SK-N-SH (cell line): ENCODE measurements at regions not wholly inside any gene's neighbourhood (a gene's known extent, or its start where the extent isn't known, plus 50 kb on each side); places are given as distances from the start of the nearest gene placed in this dataset.

ENCODE experiments used
- CTCF ChIP-seq: fragments of 200-600 bp; sonication (generic); IDR thresholded peaks from 2 replicates; pipeline ENCODE4 v1.6.1; 2017; ENCODE audit warnings: antibody characterized with exemption, mild to moderate bottlenecking, moderate library complexity
- EP300 ChIP-seq, 2 experiments: IDR thresholded peaks; 2 replicates each; pipeline versions ENCODE4 v1.4.0 to v1.6.1; 2012; ENCODE audit warnings: borderline replicate concordance in 1 of 2, low read depth in 1 of 2, low read length in 1 of 2
- JUND ChIP-seq: IDR thresholded peaks from 2 replicates; pipeline ENCODE4 v1.4.0; 2012
- MAX ChIP-seq: IDR thresholded peaks from 2 replicates; pipeline ENCODE4 v1.4.0; 2012; ENCODE audit warnings: low read depth
- NFIC ChIP-seq: IDR thresholded peaks from 2 replicates; pipeline ENCODE4 v1.4.0; 2012; ENCODE audit warnings: borderline replicate concordance
- RCOR1 ChIP-seq: fragments of 150-350 bp; IDR thresholded peaks from 2 replicates; pipeline ENCODE4 v1.6.1; 2017; ENCODE audit warnings: antibody characterized with exemption, low read length
- RFX5 ChIP-seq: IDR thresholded peaks from 2 replicates; pipeline ENCODE4 v1.6.1; 2012; ENCODE audit warnings: mild to moderate bottlenecking, improper control_type of control experiment, low read length
- SMC3 ChIP-seq: IDR thresholded peaks from 2 replicates; pipeline ENCODE4 v1.6.1; 2012; ENCODE audit warnings: low read depth, low read length, improper control_type of control experiment
- TCF12 ChIP-seq: IDR thresholded peaks from 2 replicates; pipeline ENCODE4 v1.4.0; 2012
- USF1 ChIP-seq: IDR thresholded peaks from 2 replicates; pipeline ENCODE4 v1.4.0; 2012; ENCODE audit warnings: low read depth, borderline replicate concordance
- USF2 ChIP-seq: fragments of 150-350 bp; IDR thresholded peaks from 2 replicates; pipeline ENCODE4 v1.6.1; 2017; ENCODE audit warnings: antibody characterized with exemption, low read length, low read depth, borderline replicate concordance
- YY1 ChIP-seq: IDR thresholded peaks from 2 replicates; pipeline ENCODE4 v1.4.0; 2012; ENCODE audit warnings: low read depth, mild to moderate bottlenecking
- ZBTB33 ChIP-seq: IDR thresholded peaks from 2 replicates; pipeline ENCODE4 v1.4.0; 2012; ENCODE audit warnings: low read depth, borderline replicate concordance

GRCh38 chr15:29344474-29344873 lies 74.9 kb upstream of the NSMCE3 start:
- TF ChIP-seq CTCF (no peak), NFIC (no peak), USF2 (no peak), SMC3 (no peak), RFX5 (no peak), RCOR1 (no peak), YY1 (no peak), EP300 (IDR thresholded peaks at IDR 0.05; ENCODE audit: borderline replicate concordance in 1 of 2, low read depth in 1 of 2, low read length in 1 of 2) (no peak), USF1 (no peak), ZBTB33 (no peak), MAX (no peak), JUND (no peak), TCF12 (no peak)
